ENCODE measurements at regions not wholly inside any gene's neighbourhood (a gene's known extent, or its start where the extent isn't known, plus 50 kb on each side); places are given as distances from the start of the nearest gene placed in this dataset.

GRCh38 chr22:34501366-34501965 is 564.5 kb upstream of the ISX start:
- no peak overlapping the region for H3K4me3 ChIP-seq (ENCODE audit: low read depth, low read length, poor library complexity, severe bottlenecking)
- intact Hi-C loops (cut with micrococcal nuclease; ENCODE audit: unreplicated experiment) = no loop called here
- ChIA-PET CTCF (no interaction called here), POLR2A (ENCODE audit: low non-redundant PET) (no interaction called here)
- BruUV-seq (replicated peaks) = no TSS peak
- H3K27me3 ChIP-seq (replicated peaks; ENCODE audit: insufficient read depth, low read depth, low read length, poor library complexity) = no peaks in the 10 kb centered on the region
- TF ChIP-seq EZH2 (IDR thresholded peaks at IDR 0.05; ENCODE audit: borderline replicate concordance, low read depth, low read length, poor library complexity, severe bottlenecking) = no peak
- no peak for TF ChIP-seq CTCF (conservative IDR thresholded peaks at IDR 0.05; ENCODE audit: low read depth, low read length)
- H3K36me3 ChIP-seq (ENCODE audit: insufficient read depth, low read length, poor library complexity, severe bottlenecking) = no peaks in the 10 kb centered on the region
- H3K27ac ChIP-seq (ENCODE audit: low read depth, low read length, poor library complexity, severe bottlenecking) = no peak overlapping the region
- no peak for DNase-seq (ENCODE audit: low spot score)
- H3K4me1 ChIP-seq (ENCODE audit: insufficient read depth, low read length, poor library complexity, severe bottlenecking) = no peaks in the 10 kb centered on the region
- H3K9me3 ChIP-seq (ENCODE audit: low read depth, low read length, poor library complexity, severe bottlenecking) = peaks cover 43% of the 10 kb centered on the region

- no peak overlapping the region for H3K4me3 ChIP-seq (ENCODE audit: low read depth, low read length, poor library complexity, severe bottlenecking)
- intact Hi-C loops (cut with micrococcal nuclease; ENCODE audit: unreplicated experiment) = no loop called here
- POLR2A ChIA-PET (ENCODE audit: low non-redundant PET) = no interaction called here
- BruUV-seq (replicated peaks) = no TSS peak
- H3K36me3 ChIP-seq (ENCODE audit: insufficient read depth, low read length, poor library complexity, severe bottlenecking) = no peaks in the 10 kb centered on the region
- peaks cover 43% of the 10 kb centered on the region for H3K9me3 ChIP-seq (ENCODE audit: low read depth, low read length, poor library complexity, severe bottlenecking)
- H3K27me3 ChIP-seq (replicated peaks; ENCODE audit: insufficient read depth, low read depth, low read length, poor library complexity) = no peaks in the 10 kb centered on the region
- CTCF ChIA-PET = no interaction called here
- no peaks in the 10 kb centered on the region for H3K4me1 ChIP-seq (ENCODE audit: insufficient read depth, low read length, poor library complexity, severe bottlenecking)
- no peak overlapping the region for H3K27ac ChIP-seq (ENCODE audit: low read depth, low read length, poor library complexity, severe bottlenecking)
- TF ChIP-seq EZH2 (IDR thresholded peaks at IDR 0.05; ENCODE audit: borderline replicate concordance, low read depth, low read length, poor library complexity, severe bottlenecking) (no peak), CTCF (conservative IDR thresholded peaks at IDR 0.05; ENCODE audit: low read depth, low read length) (no peak)
- no peak for DNase-seq (ENCODE audit: low spot score)
These were observed 563.1 kb upstream of the ISX start for GRCh38 chr22:34502821-34503220.

DNA sequence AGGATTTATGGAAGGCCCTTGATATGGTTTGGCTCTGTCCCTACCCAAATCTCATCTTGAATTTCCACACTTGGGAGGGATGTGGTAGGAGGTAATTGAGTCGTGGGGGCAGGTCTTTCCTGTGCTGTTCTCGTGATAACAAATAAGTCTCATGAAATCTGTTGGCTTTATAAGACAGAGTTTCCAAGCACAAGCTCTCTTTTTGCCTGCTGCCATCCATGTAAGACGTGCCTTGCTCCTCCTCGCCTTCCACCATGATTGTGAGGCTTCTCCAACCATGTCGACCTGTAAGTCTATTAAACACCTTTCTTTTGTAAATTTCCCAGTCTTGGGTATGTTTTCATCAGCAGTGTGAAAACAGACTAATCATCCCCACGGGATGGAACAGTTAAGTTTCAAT is 557.2 kb upstream of the ISX start:
- no peaks in the 10 kb centered on the region for H3K4me1 ChIP-seq (ENCODE audit: insufficient read depth, low read length, poor library complexity, severe bottlenecking)
- no peaks in the 10 kb centered on the region for H3K36me3 ChIP-seq (ENCODE audit: insufficient read depth, low read length, poor library complexity, severe bottlenecking)
- DNase-seq (ENCODE audit: low spot score) = no peak
- no peaks in the 10 kb centered on the region for H3K27me3 ChIP-seq (replicated peaks; ENCODE audit: insufficient read depth, low read depth, low read length, poor library complexity)
- CTCF ChIA-PET = no interaction called here
- POLR2A ChIA-PET (ENCODE audit: low non-redundant PET) = no interaction called here
- H3K4me3 ChIP-seq (ENCODE audit: low read depth, low read length, poor library complexity, severe bottlenecking) = no peak overlapping the region
- H3K9me3 ChIP-seq (ENCODE audit: low read depth, low read length, poor library complexity, severe bottlenecking) = peaks cover 26% of the 10 kb centered on the region
- H3K27ac ChIP-seq (ENCODE audit: low read depth, low read length, poor library complexity, severe bottlenecking) = no peak overlapping the region
- intact Hi-C loops (cut with micrococcal nuclease; ENCODE audit: unreplicated experiment) = no loop called here
- TF ChIP-seq EZH2 (IDR thresholded peaks at IDR 0.05; ENCODE audit: borderline replicate concordance, low read depth, low read length, poor library complexity, severe bottlenecking) = no peak
- no peak for TF ChIP-seq CTCF (conservative IDR thresholded peaks at IDR 0.05; ENCODE audit: low read depth, low read length)
- no TSS peak for BruUV-seq (replicated peaks)

Measured in A673 (cell line).